Fibroblast of gingiva (primary cell): ENCODE measurements at regions not wholly inside any gene's neighbourhood (a gene's known extent, or its start where the extent isn't known, plus 50 kb on each side); places are given as distances from the start of the nearest gene placed in this dataset.

Source experiments
- DNase-seq: peaks from one replicate; pipeline ENCODE4 v3.0.0-alpha.2; 2011; ENCODE audit warnings: low read depth

DNA sequence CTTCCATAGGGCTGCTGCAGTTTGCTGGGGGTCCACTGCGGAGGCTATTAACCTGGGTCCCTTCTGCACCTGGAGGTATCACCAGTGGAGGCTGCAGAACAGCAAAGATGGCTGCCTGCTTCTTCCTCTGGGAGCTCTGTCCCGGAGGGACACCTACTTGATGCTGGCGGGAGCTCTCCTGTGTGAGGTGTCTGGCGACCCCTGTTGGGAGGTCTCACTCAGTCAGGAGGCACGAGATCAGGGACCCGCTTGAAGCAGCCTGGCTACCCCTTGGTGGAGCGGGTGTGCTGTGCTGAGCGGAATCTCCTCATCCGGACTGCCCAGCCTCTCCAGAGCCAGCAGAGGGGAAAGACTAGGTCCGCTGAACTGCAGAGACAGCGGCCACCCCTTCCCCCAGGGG lies 56.0 kb upstream of the CTXND1 start:
- DNase-seq = no peak

DNA sequence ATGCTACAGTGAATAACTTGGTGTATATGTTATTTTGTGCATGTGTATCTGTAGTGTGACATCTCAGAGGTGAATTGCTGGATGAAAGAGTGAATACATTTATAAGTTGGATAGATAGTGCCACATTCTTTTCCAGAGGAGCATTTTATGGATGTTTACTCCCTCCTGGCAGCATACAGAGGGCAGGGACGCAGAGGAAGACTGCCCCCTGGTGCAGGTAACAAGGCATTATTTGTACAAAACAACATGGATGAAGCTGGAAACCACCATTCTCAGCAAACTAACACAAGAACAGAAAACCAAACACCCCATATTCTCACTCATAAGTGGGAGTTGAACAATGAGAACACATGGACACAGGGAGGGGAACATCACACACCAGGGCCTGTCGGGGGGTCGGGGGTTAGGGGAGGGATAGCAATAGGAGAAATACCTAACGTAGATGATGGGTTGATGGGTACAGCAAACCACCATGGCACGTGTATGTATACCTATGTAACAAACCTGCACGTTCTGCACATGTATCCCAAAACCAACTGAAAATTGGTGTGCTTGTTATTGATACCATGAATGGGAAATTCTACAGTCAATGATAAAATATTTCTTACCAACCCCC lies 57.9 kb upstream of the CTXND1 start:
- DNase-seq = no peak

GRCh38 chr15:80310776-80311175 lies 58.8 kb upstream of the CTXND1 start:
- DNase-seq = no peak

DNA sequence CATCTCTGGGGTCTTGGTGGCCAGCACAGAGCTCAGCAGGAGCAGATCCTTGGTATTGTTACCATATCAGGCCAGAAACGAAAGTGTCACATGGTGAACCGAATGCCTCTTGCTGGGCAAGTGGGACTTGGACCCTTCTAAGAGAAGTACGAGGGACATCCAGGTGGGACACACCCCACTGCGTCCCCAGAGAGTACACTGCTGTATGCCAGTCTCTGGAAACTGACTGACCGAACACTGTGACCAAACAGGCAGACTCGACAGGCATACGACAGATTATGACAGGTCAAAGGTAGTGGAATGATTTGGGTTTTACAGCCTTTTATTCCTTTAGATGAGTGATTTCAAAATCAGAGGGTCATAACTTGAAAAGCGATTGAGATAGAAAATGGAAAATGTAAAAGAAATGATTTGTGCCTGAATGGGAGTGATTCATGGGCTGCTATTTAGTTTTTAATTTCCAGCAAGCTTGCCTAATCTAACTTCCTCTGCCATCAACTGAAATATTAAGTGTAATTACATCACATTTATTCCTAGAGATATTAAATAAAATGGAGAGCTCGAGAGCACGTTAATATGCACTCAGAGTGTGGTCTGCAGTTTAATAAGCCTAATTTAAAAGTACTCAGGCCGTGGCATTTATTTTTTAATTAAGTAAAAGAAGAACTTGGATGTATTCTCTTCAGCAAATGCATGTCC lies 63.4 kb upstream of the CTXND1 start:
- no peak for DNase-seq

- peak; percentile 85 for DNase-seq
Observed at GRCh38 chr15:80317389-80318182, 65.6 kb upstream of the CTXND1 start.

DNA sequence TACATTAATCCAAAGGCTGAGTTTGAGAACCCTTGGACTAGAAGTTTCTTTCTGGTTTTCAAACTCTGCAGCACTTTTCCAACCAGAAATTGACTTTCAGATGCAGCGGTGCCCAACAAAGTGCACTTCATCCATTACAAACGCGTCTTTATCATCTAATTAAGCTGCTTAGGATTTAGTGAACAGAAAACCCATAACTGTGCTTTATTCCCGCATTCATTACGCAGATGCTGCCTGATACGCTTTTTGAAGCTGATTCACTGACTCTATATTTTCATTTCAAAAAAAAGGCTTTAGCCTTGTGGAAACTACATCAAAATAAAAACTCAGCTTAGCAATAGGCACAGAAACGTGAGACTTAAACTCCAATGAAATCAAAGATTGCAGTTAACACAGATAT lies 69.8 kb upstream of the CTXND1 start:
- no peak for DNase-seq

DNA sequence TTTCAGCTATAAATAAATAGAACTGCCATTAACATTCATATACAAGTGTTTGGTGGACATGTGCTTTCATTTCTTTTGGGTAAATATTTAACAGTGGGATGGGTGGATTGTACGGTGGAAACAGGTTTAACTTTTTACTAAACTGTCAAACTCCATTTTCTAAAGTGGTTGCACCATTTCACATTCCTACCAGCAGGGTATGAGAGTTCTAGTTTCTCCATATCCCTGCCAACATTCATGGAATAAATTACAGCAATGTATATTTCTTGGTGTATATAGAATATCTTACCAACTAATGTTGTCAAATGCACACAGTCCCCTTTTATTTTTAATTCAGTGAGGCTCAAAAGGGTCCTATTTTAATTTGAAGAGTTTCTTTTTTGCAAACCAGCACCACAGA lies 71.3 kb upstream of the CTXND1 start:
- DNase-seq = no peak

GRCh38 chr15:80324545-80325080 lies 72.6 kb upstream of the CTXND1 start:
- DNase-seq = no peak

GRCh38 chr15:80325206-80325605 lies 73.2 kb upstream of the CTXND1 start:
- no peak for DNase-seq

GRCh38 chr15:80326270-80326669 lies 74.3 kb upstream of the CTXND1 start:
- no peak for DNase-seq

- no peak for DNase-seq
Observed at GRCh38 chr15:80328496-80328895, 75.7 kb upstream of the ARNT2 start.

DNA sequence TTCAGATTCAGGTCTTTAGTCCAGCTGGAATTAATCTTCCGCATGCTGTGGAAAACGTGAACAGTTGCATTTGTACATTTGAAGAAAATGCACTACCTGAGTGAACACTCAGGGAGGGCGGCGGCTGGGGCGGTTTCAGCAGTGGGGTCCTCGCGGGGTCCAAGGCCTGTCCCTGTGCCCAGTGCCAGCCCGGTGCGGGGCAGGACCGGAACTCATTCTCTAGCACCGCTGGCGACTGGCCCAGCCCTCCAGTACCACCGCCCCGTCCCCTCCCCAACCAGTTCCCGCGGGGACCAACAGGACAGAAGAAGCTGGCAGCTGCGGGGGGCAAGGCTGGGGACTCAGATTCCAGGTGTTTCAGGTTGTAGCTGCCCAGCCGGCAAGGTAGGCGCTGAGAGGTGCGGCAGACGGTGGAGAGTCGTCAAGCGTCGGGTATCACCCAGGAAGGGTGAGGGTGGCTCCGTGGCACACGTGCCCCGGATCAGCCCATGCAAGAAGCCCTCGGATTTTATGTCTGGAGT lies 72.2 kb upstream of the ARNT2 start:
- DNase-seq = no peak

DNA sequence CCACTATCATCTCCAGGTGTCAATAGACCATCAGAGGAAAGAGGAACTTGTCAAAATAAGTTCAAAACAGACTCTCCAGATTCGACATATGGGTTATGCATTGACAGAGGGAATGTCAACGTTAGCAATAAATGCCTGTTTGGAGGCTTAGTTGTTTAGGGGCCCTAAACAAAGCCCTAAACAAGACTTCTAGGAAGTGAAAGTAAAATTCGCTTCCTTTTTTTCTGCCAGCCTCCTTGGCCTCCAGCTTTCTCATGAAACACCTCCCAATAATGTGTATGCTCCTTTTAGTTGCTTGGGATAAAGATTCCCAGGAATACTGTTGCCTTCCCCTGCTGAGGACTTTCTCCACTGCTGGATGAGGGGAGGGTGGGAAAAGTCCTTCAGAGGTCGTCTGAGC lies 70.9 kb upstream of the ARNT2 start:
- no peak for DNase-seq

- DNase-seq = no peak
Observed at GRCh38 chr15:80334521-80334920, 69.7 kb upstream of the ARNT2 start.

GRCh38 chr15:80339601-80340000 lies 64.6 kb upstream of the ARNT2 start:
- no peak for DNase-seq

DNA sequence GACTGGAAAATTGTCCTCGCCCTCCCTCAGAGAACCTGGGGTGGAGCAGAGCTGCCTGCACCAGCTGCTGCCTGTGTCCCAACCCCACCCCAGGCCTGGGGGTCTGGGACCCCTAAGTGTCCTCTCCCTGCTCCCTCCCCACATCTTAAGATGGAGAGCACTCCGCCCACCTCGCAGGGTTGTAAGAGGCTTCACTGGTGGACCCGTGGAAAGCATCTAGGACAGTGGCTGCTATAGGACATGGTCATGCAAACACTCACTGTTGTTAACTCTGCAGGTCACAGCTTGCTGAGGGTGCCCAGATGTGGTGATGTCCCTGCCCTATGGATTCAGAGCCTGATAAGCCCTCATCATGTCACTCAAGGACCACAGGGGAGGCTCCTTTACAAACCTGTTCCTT lies 62.0 kb upstream of the ARNT2 start:
- DNase-seq = no peak

DNA sequence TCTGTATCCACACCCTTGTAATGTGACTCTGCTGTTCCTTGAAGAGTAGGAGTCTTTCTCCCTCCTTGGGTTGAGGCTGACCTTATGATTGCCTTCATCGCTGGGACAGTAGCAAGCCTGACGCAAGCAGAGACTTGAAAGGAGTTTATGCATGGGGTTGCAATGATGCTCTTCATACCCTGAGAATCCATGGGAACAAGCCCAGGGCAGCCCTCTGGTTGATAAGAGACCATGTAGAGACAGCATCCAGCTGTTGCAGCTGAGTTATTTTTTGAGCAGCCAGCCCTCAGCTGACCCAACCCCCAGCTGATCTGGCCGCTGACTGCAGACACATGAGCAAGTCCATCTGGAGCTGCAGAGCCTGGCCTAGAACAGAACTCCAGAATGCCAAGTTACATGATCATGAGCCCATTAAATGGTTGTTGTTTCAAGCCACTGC lies 60.6 kb upstream of the ARNT2 start:
- DNase-seq = no peak

GRCh38 chr15:80350941-80351610 lies 53.1 kb upstream of the ARNT2 start:
- DNase-seq = no peak
